ENCODE measurements at regions not wholly inside any gene's neighbourhood (a gene's known extent, or its start where the extent isn't known, plus 50 kb on each side); places are given as distances from the start of the nearest gene placed in this dataset.
A peak's percentile ranks its signal among the peaks of the same experiment; 100 is the strongest.

- Mint-ChIP-seq H3K27me3 (ENCODE audit: low read depth) (no peaks in the 10 kb centered on the region), H3K27ac (ENCODE audit: unreplicated experiment) (peak overlapping the region; percentile 22), H3K36me3 (ENCODE audit: low read depth) (peaks cover 2% of the 10 kb centered on the region), H3K9me3 (ENCODE audit: low read depth) (peaks cover 2% of the 10 kb centered on the region), H3K4me3 (ENCODE audit: unreplicated experiment) (no peak overlapping the region), H3K4me1 (ENCODE audit: low read depth) (peaks cover 39% of the 10 kb centered on the region)
- DNase-seq (ENCODE audit: low spot score): no peak
- no peak for TF ChIP-seq CTCF (IDR thresholded peaks at IDR 0.05)
Measured at GRCh38 chr7:25652366-25652765, 424.1 kb upstream of the NPVF start.

- TF ChIP-seq CTCF (IDR thresholded peaks at IDR 0.05): no peak
- no peaks in the 10 kb centered on the region for H3K27me3 Mint-ChIP-seq (ENCODE audit: low read depth)
- no peak overlapping the region for H3K27ac Mint-ChIP-seq (ENCODE audit: unreplicated experiment)
- peaks cover 39% of the 10 kb centered on the region for H3K4me1 Mint-ChIP-seq (ENCODE audit: low read depth)
- no peak overlapping the region for H3K4me3 Mint-ChIP-seq (ENCODE audit: unreplicated experiment)
- DNase-seq (ENCODE audit: low spot score): no peak
- peaks cover 2% of the 10 kb centered on the region for H3K36me3 Mint-ChIP-seq (ENCODE audit: low read depth)
- peaks cover 2% of the 10 kb centered on the region for H3K9me3 Mint-ChIP-seq (ENCODE audit: low read depth)
Measured at GRCh38 chr7:25653384-25653783, 425.1 kb upstream of the NPVF start.

GRCh38 chr7:25656071-25656470, 427.8 kb upstream of the NPVF start:
- no peak for TF ChIP-seq CTCF (IDR thresholded peaks at IDR 0.05)
- Mint-ChIP-seq H3K27ac (ENCODE audit: unreplicated experiment) (peak overlapping the region; percentile 57), H3K27me3 (ENCODE audit: low read depth) (no peaks in the 10 kb centered on the region), H3K4me3 (ENCODE audit: unreplicated experiment) (no peak overlapping the region), H3K36me3 (ENCODE audit: low read depth) (peaks cover 2% of the 10 kb centered on the region), H3K9me3 (ENCODE audit: low read depth) (peaks cover 2% of the 10 kb centered on the region), H3K4me1 (ENCODE audit: low read depth) (peaks cover 51% of the 10 kb centered on the region)
- no peak for DNase-seq (ENCODE audit: low spot score)

GRCh38 chr7:25656581-25657026, 428.3 kb upstream of the NPVF start:
- H3K36me3 Mint-ChIP-seq (ENCODE audit: low read depth): peaks cover 2% of the 10 kb centered on the region
- H3K27me3 Mint-ChIP-seq (ENCODE audit: low read depth): no peaks in the 10 kb centered on the region
- H3K4me1 Mint-ChIP-seq (ENCODE audit: low read depth): peaks cover 51% of the 10 kb centered on the region
- peaks cover 2% of the 10 kb centered on the region for H3K9me3 Mint-ChIP-seq (ENCODE audit: low read depth)
- no peak overlapping the region for H3K4me3 Mint-ChIP-seq (ENCODE audit: unreplicated experiment)
- H3K27ac Mint-ChIP-seq (ENCODE audit: unreplicated experiment): peak overlapping the region; percentile 57
- no peak for DNase-seq (ENCODE audit: low spot score)
- TF ChIP-seq CTCF (IDR thresholded peaks at IDR 0.05): no peak

GRCh38 chr7:25658375-25658774, 430.1 kb upstream of the NPVF start:
- Mint-ChIP-seq H3K36me3 (ENCODE audit: low read depth) (peaks cover 2% of the 10 kb centered on the region), H3K9me3 (ENCODE audit: low read depth) (peaks cover 8% of the 10 kb centered on the region), H3K4me3 (ENCODE audit: unreplicated experiment) (no peak overlapping the region), H3K27me3 (ENCODE audit: low read depth) (no peaks in the 10 kb centered on the region), H3K27ac (ENCODE audit: unreplicated experiment) (no peak overlapping the region), H3K4me1 (ENCODE audit: low read depth) (peaks cover 49% of the 10 kb centered on the region)
- TF ChIP-seq CTCF (IDR thresholded peaks at IDR 0.05): no peak
- no peak for DNase-seq (ENCODE audit: low spot score)

Measured in chondrocyte (in vitro differentiated cells).